Liver (tissue), 8 donors: ENCODE measurements at regions not wholly inside any gene's neighbourhood (a gene's known extent, or its start where the extent isn't known, plus 50 kb on each side); places are given as distances from the start of the nearest gene placed in this dataset.

ENCODE experiments used
- DNase-seq: peaks from one replicate; pipeline ENCODE4 v3.0.0-alpha.2; 2017; ENCODE audit warnings: low spot score
- H3K27ac ChIP-seq, 2 donors: one replicate each; pipeline ENCODE4 v1.7.0; 2013; ENCODE audit warnings: inconsistent platforms in 2 of 2, low read length in 2 of 2, control low read depth in 1 of 2, low read depth in 1 of 2, mild to moderate bottlenecking in 1 of 2
- H3K27me3 ChIP-seq, 4 donors: one replicate each; pipeline versions ENCODE4 v1.6.1 to v1.7.0; 2013; ENCODE audit warnings: low read length in 3 of 4, inconsistent platforms in 1 of 4, mild to moderate bottlenecking in 1 of 4, moderate library complexity in 1 of 4; ENCODE audit not compliant: control insufficient read depth in 4 of 4, insufficient read depth in 4 of 4
- H3K36me3 ChIP-seq, 4 donors: one replicate each; pipeline versions ENCODE4 v1.6.1 to v1.7.0; 2013; ENCODE audit warnings: low read length in 3 of 4, mild to moderate bottlenecking in 3 of 4, low read depth in 1 of 4, moderate library complexity in 1 of 4; ENCODE audit not compliant: control insufficient read depth in 4 of 4, insufficient read depth in 3 of 4
- H3K4me1 ChIP-seq, 4 donors: one replicate each; pipeline versions ENCODE4 v1.6.1 to v1.7.0; 2013; ENCODE audit warnings: low read length in 3 of 4, mild to moderate bottlenecking in 3 of 4, moderate library complexity in 1 of 4; ENCODE audit not compliant: control insufficient read depth in 4 of 4, insufficient read depth in 4 of 4
- H3K4me3 ChIP-seq, 3 donors: one replicate each; pipeline versions ENCODE4 v1.6.1 to v1.7.0; 2013; ENCODE audit warnings: low read length in 3 of 3, control low read depth in 1 of 3, low read depth in 1 of 3, mild to moderate bottlenecking in 1 of 3
- H3K9ac ChIP-seq, 2 donors: one replicate each; pipeline ENCODE4 v1.7.0; 2013; ENCODE audit warnings: low read length in 2 of 2, mild to moderate bottlenecking in 2 of 2, moderate library complexity in 2 of 2, control low read depth in 1 of 2, low read depth in 1 of 2
- H3K9me3 ChIP-seq, 4 donors: one replicate each; pipeline versions ENCODE4 v1.6.1 to v1.7.0; 2013; ENCODE audit warnings: low read length in 3 of 4; ENCODE audit not compliant: control insufficient read depth in 4 of 4
- ATF3 ChIP-seq: IDR thresholded peaks from 2 replicates; pipeline ENCODE4 v1.6.1; 2016; ENCODE audit warnings: antibody characterized with exemption
- CTCF ChIP-seq: fragments of 150-350 bp; IDR thresholded peaks from 2 replicates; pipeline ENCODE4 v1.5.1; 2017; ENCODE audit warnings: improper control_type of control experiment, low read depth, low read length; ENCODE audit not compliant: missing input control
- EGR1 ChIP-seq, 2 donors: IDR thresholded peaks; 2 replicates each; pipeline ENCODE4 v1.6.1; 2016 to 2018; ENCODE audit warnings: antibody characterized with exemption in 2 of 2, low read depth in 2 of 2
- FOXA1 ChIP-seq: IDR thresholded peaks from 2 replicates; pipeline ENCODE4 v1.6.1; 2016; ENCODE audit warnings: antibody characterized with exemption
- FOXA2 ChIP-seq: IDR thresholded peaks from 2 replicates; pipeline ENCODE4 v1.6.1; 2016; ENCODE audit warnings: antibody characterized with exemption
- GABPA ChIP-seq, 2 donors: IDR thresholded peaks in 1 of 2; conservative IDR thresholded peaks in 1 of 2; 2 replicates each; pipeline ENCODE4 v1.6.1; 2016; ENCODE audit warnings: antibody characterized with exemption in 2 of 2, mild to moderate bottlenecking in 1 of 2, moderate library complexity in 1 of 2
- HNF4A ChIP-seq, 2 donors: conservative IDR thresholded peaks; 2 replicates each; pipeline ENCODE4 v1.6.1; 2016; ENCODE audit warnings: antibody characterized with exemption in 2 of 2, mild to moderate bottlenecking in 2 of 2
- HNF4G ChIP-seq: IDR thresholded peaks from 2 replicates; pipeline ENCODE4 v1.6.1; 2016; ENCODE audit warnings: antibody characterized with exemption
- JUND ChIP-seq, 2 donors: IDR thresholded peaks; 2 replicates each; pipeline ENCODE4 v1.6.1; 2016; ENCODE audit warnings: antibody characterized with exemption in 2 of 2
- MAX ChIP-seq: IDR thresholded peaks from 2 replicates; pipeline ENCODE4 v1.6.1; 2016; ENCODE audit warnings: antibody characterized with exemption
- NR2F2 ChIP-seq: IDR thresholded peaks from 2 replicates; pipeline ENCODE4 v1.6.1; 2016; ENCODE audit warnings: antibody characterized with exemption
- RAD21 ChIP-seq, 2 donors: IDR thresholded peaks; 2 replicates each; pipeline ENCODE4 v1.6.1; 2016; ENCODE audit warnings: antibody characterized with exemption in 2 of 2, mild to moderate bottlenecking in 2 of 2
- REST ChIP-seq: IDR thresholded peaks from 2 replicates; pipeline ENCODE4 v1.6.1; 2016; ENCODE audit warnings: antibody characterized with exemption, mild to moderate bottlenecking
- RXRA ChIP-seq, 2 donors: IDR thresholded peaks; 2 replicates each; pipeline ENCODE4 v1.6.1; 2017 to 2018; ENCODE audit warnings: antibody characterized with exemption in 2 of 2, mild to moderate bottlenecking in 1 of 2
- SP1 ChIP-seq: IDR thresholded peaks from 2 replicates; pipeline ENCODE4 v1.6.1; 2018; ENCODE audit warnings: antibody characterized with exemption, mild to moderate bottlenecking
- TAF1 ChIP-seq: conservative IDR thresholded peaks from 2 replicates; pipeline ENCODE4 v1.6.1; 2016; ENCODE audit warnings: antibody characterized with exemption, mild to moderate bottlenecking
- YY1 ChIP-seq: IDR thresholded peaks from 2 replicates; pipeline ENCODE4 v1.6.1; 2016; ENCODE audit warnings: antibody characterized with exemption, mild to moderate bottlenecking
- ZBTB33 ChIP-seq: IDR thresholded peaks from 2 replicates; pipeline ENCODE4 v1.6.1; 2016; ENCODE audit warnings: antibody characterized with exemption
- WGBS: extraction: QIAGEN DNeasy Blood & Tissue Kit; methylation state at CpG from one replicate; pipeline ENCODE4 v1.1.7; 2013; 5-methylcytosine and 5-hydroxymethylcytosine counted together
- donor health status: healthy.
- donor health status: healthy.
- donor health status: healthy.
- donor health status: healthy.
- donor health status: healthy.

- no peaks in the 10 kb centered on the region for H3K9me3 ChIP-seq
- H3K27ac ChIP-seq: no peak overlapping the region
- H3K4me3 ChIP-seq: no peak overlapping the region
- peaks cover 4 to 22% (median 16%) of the 10 kb centered on the region in 4 donors for H3K4me1 ChIP-seq
- no peak overlapping the region for H3K9ac ChIP-seq
- H3K36me3 ChIP-seq: no peaks in the 10 kb centered on the region
- TF ChIP-seq YY1 (no peak), FOXA1 (no peak), EGR1 (IDR thresholded peaks at IDR 0.05; ENCODE audit: low read depth in 2 of 2) (no peak), HNF4G (no peak), NR2F2 (no peak), ZBTB33 (no peak), CTCF (no peak), JUND (IDR thresholded peaks at IDR 0.05) (no peak), RXRA (IDR thresholded peaks at IDR 0.05) (no peak), REST (no peak), TAF1 (no peak), HNF4A (conservative IDR thresholded peaks at IDR 0.05) (no peak), FOXA2 (no peak)
- 94% methylated on average over 3 of the region's 3 CpGs for WGBS
- H3K27me3 ChIP-seq: no peaks in the 10 kb centered on the region
- DNase-seq: no peak
Observed at GRCh38 chr1:213681788-213682340, 305.9 kb upstream of the PROX1 start.

- Histone ChIP-seq H3K4me3 (no peak overlapping the region), H3K36me3 (no peaks in the 10 kb centered on the region), H3K27ac (no peak overlapping the region), H3K9ac (no peak overlapping the region), H3K9me3 (no peaks in the 10 kb centered on the region), H3K27me3 (no peaks in the 10 kb centered on the region), H3K4me1 (peaks cover 4 to 16% (median 11%) of the 10 kb centered on the region in 4 donors)
- 85% methylated on average over 7 of the region's 7 CpGs for WGBS
- TF ChIP-seq FOXA1: no peak
- TF ChIP-seq ZBTB33: no peak
- TF ChIP-seq ATF3: no peak
- TF ChIP-seq GABPA (IDR thresholded peaks at IDR 0.05 in 1 of 2, conservative IDR thresholded peaks at IDR 0.05 in 1 of 2): no peak
- no peak for TF ChIP-seq TAF1
- TF ChIP-seq EGR1 (IDR thresholded peaks at IDR 0.05; ENCODE audit: low read depth in 2 of 2): no peak
- TF ChIP-seq HNF4A (conservative IDR thresholded peaks at IDR 0.05): no peak
- no peak for TF ChIP-seq RAD21 (IDR thresholded peaks at IDR 0.05)
- TF ChIP-seq RXRA (IDR thresholded peaks at IDR 0.05): no peak
- no peak for TF ChIP-seq SP1
- no peak for TF ChIP-seq HNF4G
- no peak for TF ChIP-seq MAX
- no peak for TF ChIP-seq FOXA2
- TF ChIP-seq NR2F2: no peak
- TF ChIP-seq JUND (IDR thresholded peaks at IDR 0.05): no peak
- no peak for DNase-seq
Observed at GRCh38 chr1:213683529-213683928, 304.2 kb upstream of the PROX1 start.
